ENCODE measurements at regions not wholly inside any gene's neighbourhood (a gene's known extent, or its start where the extent isn't known, plus 50 kb on each side); places are given as distances from the start of the nearest gene placed in this dataset.
"Not testable (repeated sequence)": the region's sequence is repeated elsewhere in the genome, so short reads cannot be mapped to it uniquely, and the experiment has no call there.

- not testable (repeated sequence) for TF ChIP-seq CTCF (conservative IDR thresholded peaks at IDR 0.05; ENCODE audit: low read length); EZH2phosphoT487 (IDR thresholded peaks at IDR 0.05; ENCODE audit: borderline replicate concordance, low read depth, low read length)
These were observed 306.4 kb downstream of the SEMA3D start for GRCh38 chr7:84880326-84880997.
